Adrenal gland (tissue), 5 donors: ENCODE measurements at regions not wholly inside any gene's neighbourhood (a gene's known extent, or its start where the extent isn't known, plus 50 kb on each side); places are given as distances from the start of the nearest gene placed in this dataset.

Source experiments
- POLR2A ChIP-seq, 2 donors: fragments of 450-650 bp; IDR thresholded peaks; one replicate each; pipeline ENCODE4 v1.6.1; 2017; ENCODE audit warnings: antibody characterized with exemption in 2 of 2, mild to moderate bottlenecking in 2 of 2, moderate library complexity in 1 of 2
- TF ChIP-seq, protein P1 (sequence below), 6 experiments: fragments of 450-650 bp in 4 of 6; fragments of 200-600 bp in 2 of 6; sonication (generic) in 1 of 6; IDR thresholded peaks; 1 replicate in 5 of 6; 2 replicates in 1 of 6; pipeline versions ENCODE4 v1.5.1 to v1.8.0; 2016 to 2021; ENCODE audit warnings: antibody characterized with exemption in 6 of 6, mild to moderate bottlenecking in 2 of 6, moderate library complexity in 1 of 6
- donor health status: DM: no; HTN: no; CAD: no.

DNA sequence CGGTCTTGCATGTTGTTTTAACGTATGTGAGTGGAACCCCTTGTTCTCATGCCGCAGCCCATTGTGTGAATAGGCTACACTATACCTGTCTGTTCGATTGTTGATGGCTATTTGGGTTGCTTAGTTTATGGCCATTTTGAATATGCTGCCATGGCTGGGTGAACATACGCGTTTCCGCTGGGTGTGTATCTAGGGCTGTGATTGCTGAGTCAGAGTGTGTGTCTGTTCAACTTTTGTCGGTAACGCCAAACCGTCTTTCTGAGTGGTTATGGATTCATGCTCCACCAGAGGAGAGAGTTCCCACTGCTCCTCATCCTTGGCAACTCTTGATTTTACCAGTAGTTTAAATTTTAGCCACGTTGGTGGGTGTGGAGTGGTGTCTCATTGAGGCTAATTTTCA is 77.0 kb downstream of the METRNL start:
- TF ChIP-seq, protein P1, sequence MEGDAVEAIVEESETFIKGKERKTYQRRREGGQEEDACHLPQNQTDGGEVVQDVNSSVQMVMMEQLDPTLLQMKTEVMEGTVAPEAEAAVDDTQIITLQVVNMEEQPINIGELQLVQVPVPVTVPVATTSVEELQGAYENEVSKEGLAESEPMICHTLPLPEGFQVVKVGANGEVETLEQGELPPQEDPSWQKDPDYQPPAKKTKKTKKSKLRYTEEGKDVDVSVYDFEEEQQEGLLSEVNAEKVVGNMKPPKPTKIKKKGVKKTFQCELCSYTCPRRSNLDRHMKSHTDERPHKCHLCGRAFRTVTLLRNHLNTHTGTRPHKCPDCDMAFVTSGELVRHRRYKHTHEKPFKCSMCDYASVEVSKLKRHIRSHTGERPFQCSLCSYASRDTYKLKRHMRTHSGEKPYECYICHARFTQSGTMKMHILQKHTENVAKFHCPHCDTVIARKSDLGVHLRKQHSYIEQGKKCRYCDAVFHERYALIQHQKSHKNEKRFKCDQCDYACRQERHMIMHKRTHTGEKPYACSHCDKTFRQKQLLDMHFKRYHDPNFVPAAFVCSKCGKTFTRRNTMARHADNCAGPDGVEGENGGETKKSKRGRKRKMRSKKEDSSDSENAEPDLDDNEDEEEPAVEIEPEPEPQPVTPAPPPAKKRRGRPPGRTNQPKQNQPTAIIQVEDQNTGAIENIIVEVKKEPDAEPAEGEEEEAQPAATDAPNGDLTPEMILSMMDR (IDR thresholded peaks at IDR 0.05), result no peak
- no peak for TF ChIP-seq POLR2A (IDR thresholded peaks at IDR 0.05)
